ENCODE measurements at regions not wholly inside any gene's neighbourhood (a gene's known extent, or its start where the extent isn't known, plus 50 kb on each side); places are given as distances from the start of the nearest gene placed in this dataset.

- TF ChIP-seq CTCF (IDR thresholded peaks at IDR 0.05) = no peak
- no peak for TF ChIP-seq POLR2AphosphoS5 (IDR thresholded peaks at IDR 0.05; ENCODE audit: low read depth, low read length)
- no peak for TF ChIP-seq SIN3A (IDR thresholded peaks at IDR 0.05; ENCODE audit: borderline replicate concordance, insufficient read depth, low read depth, low read length)
- TF ChIP-seq REST (IDR thresholded peaks at IDR 0.05; ENCODE audit: insufficient read depth in 1 of 2, low read depth in 2 of 2, low read length in 1 of 2) = no peak
Measured at GRCh38 chr7:54097886-54098285, 444.3 kb upstream of the VSTM2A start.
